Mammary epithelial cell (primary cell): ENCODE measurements at regions not wholly inside any gene's neighbourhood (a gene's known extent, or its start where the extent isn't known, plus 50 kb on each side); places are given as distances from the start of the nearest gene placed in this dataset.

Experiments
- EZH2 ChIP-seq: IDR thresholded peaks from 2 replicates; pipeline ENCODE4 v1.6.1; 2012; ENCODE audit warnings: low read length, inconsistent platforms, borderline replicate concordance
- TF ChIP-seq, protein P1 (sequence below), 2 donors: IDR thresholded peaks in 1 of 2; conservative IDR thresholded peaks in 1 of 2; 2 replicates each; pipeline ENCODE4 v1.5.1; 2011 to 2012; ENCODE audit warnings: inconsistent platforms in 2 of 2, low read length in 2 of 2, mild to moderate bottlenecking in 2 of 2, control low read depth in 1 of 2, low read depth in 1 of 2; ENCODE audit not compliant: insufficient read depth in 1 of 2; ENCODE audit errors: extremely low read depth in 1 of 2

DNA sequence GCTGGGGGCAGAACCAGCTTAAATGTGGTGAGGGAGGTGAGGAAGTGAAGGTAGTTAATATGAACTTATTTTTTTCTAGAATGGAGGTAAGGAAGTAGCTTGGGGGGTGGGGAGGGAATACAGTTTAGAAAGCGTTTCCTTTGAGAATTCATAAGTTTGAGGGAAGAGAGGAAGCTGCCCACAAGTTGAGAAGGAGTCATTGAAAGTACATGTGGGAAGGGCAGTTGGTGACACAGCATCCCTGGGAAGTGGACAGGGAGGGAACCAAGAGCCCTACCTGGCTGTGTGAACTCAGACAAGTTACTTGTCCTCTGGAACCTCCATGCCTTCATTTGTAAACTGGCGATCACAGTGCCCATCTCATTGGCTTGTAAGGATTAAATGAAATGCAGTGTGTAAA lies 125.9 kb upstream of the SPON1 start:
- no peak for TF ChIP-seq EZH2
- TF ChIP-seq, protein P1, sequence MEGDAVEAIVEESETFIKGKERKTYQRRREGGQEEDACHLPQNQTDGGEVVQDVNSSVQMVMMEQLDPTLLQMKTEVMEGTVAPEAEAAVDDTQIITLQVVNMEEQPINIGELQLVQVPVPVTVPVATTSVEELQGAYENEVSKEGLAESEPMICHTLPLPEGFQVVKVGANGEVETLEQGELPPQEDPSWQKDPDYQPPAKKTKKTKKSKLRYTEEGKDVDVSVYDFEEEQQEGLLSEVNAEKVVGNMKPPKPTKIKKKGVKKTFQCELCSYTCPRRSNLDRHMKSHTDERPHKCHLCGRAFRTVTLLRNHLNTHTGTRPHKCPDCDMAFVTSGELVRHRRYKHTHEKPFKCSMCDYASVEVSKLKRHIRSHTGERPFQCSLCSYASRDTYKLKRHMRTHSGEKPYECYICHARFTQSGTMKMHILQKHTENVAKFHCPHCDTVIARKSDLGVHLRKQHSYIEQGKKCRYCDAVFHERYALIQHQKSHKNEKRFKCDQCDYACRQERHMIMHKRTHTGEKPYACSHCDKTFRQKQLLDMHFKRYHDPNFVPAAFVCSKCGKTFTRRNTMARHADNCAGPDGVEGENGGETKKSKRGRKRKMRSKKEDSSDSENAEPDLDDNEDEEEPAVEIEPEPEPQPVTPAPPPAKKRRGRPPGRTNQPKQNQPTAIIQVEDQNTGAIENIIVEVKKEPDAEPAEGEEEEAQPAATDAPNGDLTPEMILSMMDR (conservative IDR thresholded peaks at IDR 0.05 in 1 of 2, IDR thresholded peaks at IDR 0.05 in 1 of 2; ENCODE audit: extremely low read depth in 1 of 2, insufficient read depth in 1 of 2, low read depth in 1 of 2, low read length in 2 of 2), result no peak
